Kidney epithelial cell (primary cell): ENCODE measurements at regions not wholly inside any gene's neighbourhood (a gene's known extent, or its start where the extent isn't known, plus 50 kb on each side); places are given as distances from the start of the nearest gene placed in this dataset.

ENCODE experiments used
- DNase-seq: peaks from one replicate; pipeline ENCODE4 v3.0.0-alpha.2; 2010; ENCODE audit warnings: low read depth
- H3K27me3 ChIP-seq: 2 replicates; pipeline ENCODE4 v1.6.0; 2011; ENCODE audit warnings: low read length; ENCODE audit not compliant: control insufficient read depth, insufficient read depth
- H3K36me3 ChIP-seq: 2 replicates; pipeline ENCODE4 v1.5.1; 2011; ENCODE audit warnings: low read length; ENCODE audit not compliant: control insufficient read depth, insufficient read depth
- H3K4me3 ChIP-seq: 2 replicates; pipeline ENCODE4 v1.5.1; 2011; ENCODE audit warnings: low read depth, mild to moderate bottlenecking, control low read depth, low read length
- CTCF ChIP-seq: IDR thresholded peaks from 2 replicates; pipeline ENCODE4 v1.5.1; 2011; ENCODE audit warnings: mild to moderate bottlenecking, moderate library complexity, low read length, control low read depth, inconsistent platforms; ENCODE audit not compliant: insufficient read depth, poor library complexity, severe bottlenecking

- TF ChIP-seq CTCF, result no peak
- H3K4me3 ChIP-seq, result no peak overlapping the region
- no peaks in the 10 kb centered on the region for H3K36me3 ChIP-seq
- H3K27me3 ChIP-seq, result no peaks in the 10 kb centered on the region
- DNase-seq, result no peak
Observed at GRCh38 chr1:38662126-38662525, 197.4 kb downstream of the RRAGC start.

- DNase-seq, result no peak
- H3K27me3 ChIP-seq, result no peaks in the 10 kb centered on the region
- no peaks in the 10 kb centered on the region for H3K36me3 ChIP-seq
- H3K4me3 ChIP-seq, result no peak overlapping the region
- no peak for TF ChIP-seq CTCF
Observed at GRCh38 chr1:38658883-38659282, 200.7 kb downstream of the RRAGC start.

GRCh38 chr1:38657873-38658272 lies 201.7 kb downstream of the RRAGC start:
- Histone ChIP-seq H3K36me3 (no peaks in the 10 kb centered on the region), H3K27me3 (no peaks in the 10 kb centered on the region), H3K4me3 (no peak overlapping the region)
- DNase-seq, result no peak
- TF ChIP-seq CTCF, result no peak

GRCh38 chr1:38657207-38657840 lies 202.2 kb downstream of the RRAGC start:
- Histone ChIP-seq H3K27me3 (no peaks in the 10 kb centered on the region), H3K36me3 (no peaks in the 10 kb centered on the region), H3K4me3 (no peak overlapping the region)
- DNase-seq, result no peak
- TF ChIP-seq CTCF, result no peak

- Histone ChIP-seq H3K4me3 (no peak overlapping the region), H3K27me3 (no peaks in the 10 kb centered on the region), H3K36me3 (no peaks in the 10 kb centered on the region)
- no peak for TF ChIP-seq CTCF
- no peak for DNase-seq
Observed at GRCh38 chr1:38656726-38657125, 202.8 kb downstream of the RRAGC start.

- DNase-seq, result no peak
- no peaks in the 10 kb centered on the region for H3K27me3 ChIP-seq
- no peaks in the 10 kb centered on the region for H3K36me3 ChIP-seq
- no peak for TF ChIP-seq CTCF
- no peak overlapping the region for H3K4me3 ChIP-seq
Observed at GRCh38 chr1:38652217-38652616, 207.4 kb downstream of the RRAGC start.
